NCI-H2227 (cell line): ENCODE measurements at regions not wholly inside any gene's neighbourhood (a gene's known extent, or its start where the extent isn't known, plus 50 kb on each side); places are given as distances from the start of the nearest gene placed in this dataset.

Source experiments
- DNase-seq: peaks from one replicate; lab custom pipeline; 2025; ENCODE audit not compliant: unreplicated experiment; lab: John Stamatoyannopoulos, UW

- no peak for DNase-seq
Observed at GRCh38 chr15:62985768-62986167, 56.8 kb upstream of the TPM1 start.

- DNase-seq, result no peak
Observed at GRCh38 chr15:62986948-62987347, 55.6 kb upstream of the TPM1 start.

- DNase-seq, result no peak
Observed at GRCh38 chr15:62988701-62989100, 53.8 kb upstream of the TPM1 start.

GRCh38 chr15:62989366-62990055 is 53.0 kb upstream of the TPM1 start:
- DNase-seq, result no peak

GRCh38 chr15:62991698-62992097 is 50.8 kb upstream of the TPM1 start:
- no peak for DNase-seq

GRCh38 chr15:62992302-62992701 is 50.2 kb upstream of the TPM1 start:
- DNase-seq, result no peak
